GM18861 (cell line): ENCODE measurements at regions not wholly inside any gene's neighbourhood (a gene's known extent, or its start where the extent isn't known, plus 50 kb on each side); places are given as distances from the start of the nearest gene placed in this dataset.
"Not testable (repeated sequence)": the region's sequence is repeated elsewhere in the genome, so short reads cannot be mapped to it uniquely, and the experiment has no call there.

ENCODE experiments used
- ATAC-seq: cut with Tn5 transposase; IDR thresholded peaks from one replicate; pipeline ENCODE4 v1.9.1; 2021; ENCODE audit not compliant: unreplicated experiment

GRCh38 chrX:74251006-74251930, 52.7 kb upstream of the ZCCHC13 start:
- ATAC-seq: no peak

- no peak for ATAC-seq
Measured at GRCh38 chrX:74250574-74250973, 53.4 kb upstream of the ZCCHC13 start.

GRCh38 chrX:74249963-74250362, 54.0 kb upstream of the ZCCHC13 start:
- no peak for ATAC-seq

- ATAC-seq: no peak
Measured at GRCh38 chrX:74248889-74249288, 55.1 kb upstream of the ZCCHC13 start.

- ATAC-seq: no peak
Measured at GRCh38 chrX:74246524-74246923, 57.5 kb upstream of the ZCCHC13 start.

- ATAC-seq: no peak
Measured at GRCh38 chrX:74242484-74243138, 61.4 kb upstream of the ZCCHC13 start.

GRCh38 chrX:74242050-74242449, 61.9 kb upstream of the ZCCHC13 start:
- ATAC-seq: no peak

GRCh38 chrX:74238771-74239170, 65.2 kb upstream of the ZCCHC13 start:
- no peak for ATAC-seq

- no peak for ATAC-seq
Measured at GRCh38 chrX:74234818-74235217, 69.2 kb upstream of the ZCCHC13 start.

GRCh38 chrX:74232859-74233258, 71.1 kb upstream of the ZCCHC13 start:
- no peak for ATAC-seq

- no peak for ATAC-seq
Measured at GRCh38 chrX:74231625-74232024, 72.4 kb upstream of the ZCCHC13 start.

GRCh38 chrX:74230094-74230493, 73.9 kb upstream of the ZCCHC13 start:
- ATAC-seq: no peak

GRCh38 chrX:74225111-74225510, 78.9 kb upstream of the ZCCHC13 start:
- ATAC-seq: no peak

- ATAC-seq: no peak
Measured at GRCh38 chrX:74220277-74220676, 83.7 kb upstream of the ZCCHC13 start.

- no peak for ATAC-seq
Measured at GRCh38 chrX:74218895-74219294, 85.1 kb upstream of the ZCCHC13 start.

- ATAC-seq: no peak
Measured at GRCh38 chrX:74216421-74216820, 87.6 kb upstream of the ZCCHC13 start.

GRCh38 chrX:74211911-74212310, 92.1 kb upstream of the ZCCHC13 start:
- no peak for ATAC-seq

GRCh38 chrX:74207539-74207938, 96.4 kb upstream of the ZCCHC13 start:
- no peak for ATAC-seq

GRCh38 chrX:74195605-74196004, 108.4 kb upstream of the ZCCHC13 start:
- ATAC-seq: no peak

- ATAC-seq: no peak
Measured at GRCh38 chrX:74195120-74195519, 108.9 kb upstream of the ZCCHC13 start.

GRCh38 chrX:74187211-74187610, 116.8 kb upstream of the ZCCHC13 start:
- ATAC-seq: no peak

- not testable (repeated sequence) for ATAC-seq
Measured at GRCh38 chrX:74183047-74183446, 120.9 kb upstream of the ZCCHC13 start.
